Tibial artery (tissue), 4 donors: ENCODE measurements at regions not wholly inside any gene's neighbourhood (a gene's known extent, or its start where the extent isn't known, plus 50 kb on each side); places are given as distances from the start of the nearest gene placed in this dataset.

Experiments used
- DNase-seq, 2 donors: peaks; one replicate each; pipeline ENCODE4 v3.0.0-alpha.2; 2019
- H3K27ac ChIP-seq, 2 donors: fragments of 200-600 bp; sonication (generic) in 1 of 2; 1 replicate in 1 of 2; 2 replicates in 1 of 2; pipeline ENCODE4 v1.5.1; 2018 to 2019; ENCODE audit warnings: mild to moderate bottlenecking in 1 of 2
- H3K27me3 ChIP-seq, 2 donors: fragments of 200-600 bp; sonication (generic) in 1 of 2; one replicate each; pipeline versions ENCODE4 v1.5.1 to v1.6.0; 2016 to 2019
- H3K36me3 ChIP-seq, 3 donors: fragments of 200-600 bp; sonication (generic) in 2 of 3; one replicate each; pipeline ENCODE4 v1.5.1; 2016 to 2019; ENCODE audit warnings: mild to moderate bottlenecking in 2 of 3
- H3K4me1 ChIP-seq, 4 donors: fragments of 200-600 bp; sonication (generic) in 2 of 4; 1 replicate in 3 of 4; 2 replicates in 1 of 4; pipeline ENCODE4 v1.5.1; 2016 to 2019
- H3K4me3 ChIP-seq, 2 donors: fragments of 200-600 bp; sonication (generic) in 1 of 2; 1 replicate in 1 of 2; 2 replicates in 1 of 2; pipeline ENCODE4 v1.5.1; 2018 to 2019; ENCODE audit warnings: mild to moderate bottlenecking in 2 of 2
- H3K9me3 ChIP-seq, 3 donors: fragments of 200-600 bp; sonication (generic) in 1 of 3; one replicate each; pipeline ENCODE4 v1.5.1; 2016 to 2019
- CTCF ChIP-seq, 2 experiments: fragments of 200-600 bp in 1 of 2; fragments of 450-650 bp in 1 of 2; IDR thresholded peaks; one replicate each; pipeline ENCODE4 v1.5.1; 2017 to 2019; ENCODE audit warnings: antibody characterized with exemption in 2 of 2, mild to moderate bottlenecking in 1 of 2, moderate library complexity in 1 of 2
- intact Hi-C: fragments of 100-400 bp; cut with DNase I; formaldehyde crosslinking; loops from one replicate; pipeline ENCODE4 v1.15.0; 2023; ENCODE audit warnings: low total_unique reads

GRCh38 chr12:69042557-69042956 is 109.6 kb upstream of the CPM start:
- Histone ChIP-seq H3K36me3 (no peaks in the 10 kb centered on the region), H3K9me3 (no peaks in the 10 kb centered on the region), H3K4me1 (no peaks in the 10 kb centered on the region), H3K4me3 (no peak overlapping the region), H3K27me3 (no peaks in the 10 kb centered on the region), H3K27ac (no peak overlapping the region)
- intact Hi-C loops = no loop called here
- DNase-seq = no peak
- TF ChIP-seq CTCF (IDR thresholded peaks at IDR 0.05) = no peak

- intact Hi-C loops = no loop called here
- TF ChIP-seq CTCF (IDR thresholded peaks at IDR 0.05) = no peak
- no peak for DNase-seq
Observed at GRCh38 chr12:69042970-69043369, 110.0 kb upstream of the CPM start.

GRCh38 chr12:69044887-69045286 is 111.9 kb upstream of the CPM start:
- DNase-seq = no peak
- no peak overlapping the region for H3K27ac ChIP-seq
- H3K4me1 ChIP-seq = no peaks in the 10 kb centered on the region
- H3K36me3 ChIP-seq = no peaks in the 10 kb centered on the region
- intact Hi-C loops = no loop called here
- H3K27me3 ChIP-seq = no peaks in the 10 kb centered on the region
- no peaks in the 10 kb centered on the region for H3K9me3 ChIP-seq
- no peak for TF ChIP-seq CTCF (IDR thresholded peaks at IDR 0.05)
- no peak overlapping the region for H3K4me3 ChIP-seq

More at GRCh38 chr12:69042970-69043369, 110.0 kb upstream of the CPM start:
- Histone ChIP-seq H3K36me3 (no peaks in the 10 kb centered on the region), H3K4me1 (no peaks in the 10 kb centered on the region), H3K27ac (no peak overlapping the region), H3K9me3 (no peaks in the 10 kb centered on the region), H3K27me3 (no peaks in the 10 kb centered on the region), H3K4me3 (no peak overlapping the region)

GRCh38 chr12:69045430-69045829 is 112.5 kb upstream of the CPM start:
- TF ChIP-seq CTCF (IDR thresholded peaks at IDR 0.05) = no peak
- DNase-seq = no peak
- Histone ChIP-seq H3K27ac (no peak overlapping the region), H3K9me3 (no peaks in the 10 kb centered on the region), H3K4me3 (no peak overlapping the region), H3K27me3 (no peaks in the 10 kb centered on the region), H3K36me3 (no peaks in the 10 kb centered on the region), H3K4me1 (no peaks in the 10 kb centered on the region)
- intact Hi-C loops = no loop called here

- H3K27ac ChIP-seq = no peak overlapping the region
- no peaks in the 10 kb centered on the region for H3K27me3 ChIP-seq
- no peak for DNase-seq
- intact Hi-C loops = no loop called here
- H3K36me3 ChIP-seq = no peaks in the 10 kb centered on the region
- H3K4me1 ChIP-seq = no peaks in the 10 kb centered on the region
- no peak for TF ChIP-seq CTCF (IDR thresholded peaks at IDR 0.05)
- H3K9me3 ChIP-seq = no peaks in the 10 kb centered on the region
- no peak overlapping the region for H3K4me3 ChIP-seq
Observed at GRCh38 chr12:69046363-69046762, 113.4 kb upstream of the CPM start.

- H3K4me1 ChIP-seq = no peaks in the 10 kb centered on the region
- no peaks in the 10 kb centered on the region for H3K36me3 ChIP-seq
- H3K4me3 ChIP-seq = no peak overlapping the region
- H3K27me3 ChIP-seq = no peaks in the 10 kb centered on the region
- no peaks in the 10 kb centered on the region for H3K9me3 ChIP-seq
- no peak for TF ChIP-seq CTCF (IDR thresholded peaks at IDR 0.05)
- intact Hi-C loops = no loop called here
- no peak overlapping the region for H3K27ac ChIP-seq
- no peak for DNase-seq
Observed at GRCh38 chr12:69046920-69047319, 113.9 kb upstream of the CPM start.
